Posterior cingulate gyrus (tissue), 11 donors: ENCODE measurements at regions not wholly inside any gene's neighbourhood (a gene's known extent, or its start where the extent isn't known, plus 50 kb on each side); places are given as distances from the start of the nearest gene placed in this dataset.
"Not testable (repeated sequence)": the region's sequence is repeated elsewhere in the genome, so short reads cannot be mapped to it uniquely, and the experiment has no call there.

Source experiments
- DNase-seq, 10 donors: peaks; one replicate each; pipeline versions ENCODE4 v3.0.0 to v3.0.0-alpha.2; 2020 to 2021; ENCODE audit warnings: mixed read lengths in 3 of 10
- intact Hi-C: fragments of 100-400 bp; cut with DNase I; formaldehyde crosslinking; loops from one replicate; pipeline ENCODE4 v1.15.1; 2023

DNA sequence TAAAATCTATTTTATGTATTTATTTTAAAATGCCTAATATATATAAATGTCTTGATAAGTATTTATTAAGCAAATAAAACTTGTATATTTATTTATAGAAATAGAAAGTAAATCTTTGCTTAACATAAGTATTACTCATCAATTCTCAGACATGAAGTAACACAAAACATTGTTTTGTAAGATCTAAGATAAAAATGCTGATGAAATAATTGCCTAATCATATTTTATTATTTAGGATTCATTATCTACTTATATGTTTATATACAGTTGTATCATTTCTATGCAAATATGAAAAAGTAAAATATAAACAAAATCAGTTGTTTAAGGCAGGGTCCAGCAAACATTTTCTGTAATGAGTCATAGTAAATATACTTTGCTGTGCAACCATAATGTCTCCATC lies 507.8 kb upstream of the CNTN5 start:
- intact Hi-C loops: no loop called here
- no peak for DNase-seq

DNA sequence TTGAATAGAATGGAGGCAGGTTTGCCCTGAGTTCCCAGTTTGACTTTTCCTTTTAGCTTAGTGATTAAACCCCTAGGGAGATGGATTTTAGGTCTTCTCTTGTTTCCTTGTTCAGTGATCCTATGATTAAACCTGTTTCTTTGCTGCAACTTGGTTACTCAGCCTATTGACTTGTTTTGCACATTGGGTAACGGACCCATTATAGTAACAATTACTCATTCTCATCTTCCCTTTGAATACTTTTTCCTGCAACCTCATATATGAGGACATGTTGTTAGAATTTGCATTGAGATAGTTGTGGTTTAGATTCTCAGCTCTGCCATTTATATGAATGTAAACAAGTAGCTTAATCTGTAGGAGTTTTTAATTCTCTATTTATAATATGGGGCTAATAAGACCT lies 489.2 kb upstream of the CNTN5 start:
- DNase-seq: no peak
- intact Hi-C loops: no loop called here

DNA sequence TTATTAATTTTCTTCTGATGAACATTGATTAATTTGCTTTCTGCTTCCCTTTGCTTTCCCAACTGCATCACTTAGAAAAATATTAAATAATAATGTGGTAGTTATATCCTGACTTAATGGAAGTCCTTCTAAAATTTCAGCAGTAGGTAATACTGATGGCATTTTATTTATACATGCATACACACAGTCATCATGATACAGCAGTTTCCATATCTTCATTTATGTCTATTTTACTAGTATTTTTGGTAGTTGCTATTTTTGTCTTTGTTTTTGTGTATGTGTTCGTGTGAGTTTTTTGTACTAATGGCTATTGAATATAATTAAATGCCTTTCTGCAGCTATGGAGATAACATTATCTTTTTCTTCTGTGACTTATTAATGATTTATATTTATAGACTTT lies 484.7 kb upstream of the CNTN5 start:
- DNase-seq: no peak
- intact Hi-C loops: no loop called here

DNA sequence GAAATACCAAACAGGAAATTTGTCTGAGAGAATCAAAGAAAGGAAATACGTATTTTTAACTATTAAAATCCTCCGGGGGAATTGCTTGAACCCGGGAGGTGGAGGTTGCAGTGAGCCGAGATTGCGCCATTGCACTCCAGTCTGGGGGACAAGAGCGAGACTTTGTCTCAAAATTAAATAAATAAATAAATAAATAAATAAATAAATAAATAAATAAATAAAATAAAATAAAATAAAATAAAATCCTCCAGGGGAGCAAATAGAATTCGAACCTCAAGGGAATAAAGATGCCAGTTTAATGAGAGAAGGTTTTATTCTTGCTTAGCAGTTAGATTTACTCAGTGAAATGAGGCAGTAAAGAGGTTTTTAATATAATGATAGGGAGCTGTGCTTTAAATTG lies 482.4 kb upstream of the CNTN5 start:
- DNase-seq, intact Hi-C loops: not testable (repeated sequence)

DNA sequence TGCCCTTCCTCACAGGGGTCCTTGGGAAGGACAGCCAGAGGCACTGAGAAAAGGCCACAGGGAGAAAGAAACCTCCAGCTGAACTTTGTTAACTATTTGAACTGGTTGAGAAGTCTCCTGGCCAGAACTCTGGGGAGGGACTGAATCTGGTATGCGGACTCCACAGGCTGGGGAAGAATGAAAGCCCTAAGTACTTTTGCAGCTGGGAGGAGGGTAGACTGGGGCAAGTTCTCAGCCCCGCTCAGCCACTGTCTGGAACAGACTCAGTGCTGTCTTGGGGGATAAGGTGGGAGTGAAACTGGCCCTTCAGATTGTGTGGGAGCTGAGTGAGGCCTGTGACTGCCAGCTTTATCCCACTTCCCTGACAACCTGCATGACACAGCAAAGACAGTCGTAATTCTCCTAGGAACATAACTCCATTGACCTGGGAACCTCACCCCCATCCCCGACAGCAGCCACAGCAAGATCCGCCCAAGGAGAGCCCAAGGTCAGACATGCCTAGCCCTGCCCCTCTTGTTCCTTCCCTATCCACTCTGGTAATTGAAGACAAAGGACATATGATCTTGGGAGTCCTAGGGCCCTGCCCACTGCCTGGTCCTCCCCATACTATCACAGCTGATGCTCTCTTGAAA lies 475.1 kb upstream of the CNTN5 start:
- intact Hi-C loops: no loop called here
- DNase-seq: no peak

DNA sequence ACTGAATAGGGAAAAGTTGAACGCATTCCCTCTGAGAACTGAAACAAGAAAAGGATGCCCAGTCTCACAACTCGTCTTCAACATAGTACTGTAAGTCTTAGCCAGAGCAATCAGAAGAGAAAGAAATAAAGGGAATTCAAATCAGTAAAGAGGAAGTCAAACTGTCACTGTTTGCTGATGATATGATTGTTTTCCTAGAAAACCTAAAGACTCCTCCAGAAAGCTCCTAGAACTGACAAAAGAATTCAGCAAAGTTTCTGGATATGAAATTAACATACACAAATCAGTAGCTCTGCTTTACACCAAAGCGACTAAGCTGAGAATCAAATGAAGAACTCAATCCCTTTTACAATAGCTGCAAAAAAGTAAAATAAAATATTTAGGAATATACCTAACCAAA lies 471.2 kb upstream of the CNTN5 start:
- no peak for DNase-seq
- intact Hi-C loops: no loop called here

GRCh38 chr11:98559961-98560360 lies 460.8 kb upstream of the CNTN5 start:
- intact Hi-C loops: no loop called here
- no peak for DNase-seq

GRCh38 chr11:98561252-98561651 lies 459.5 kb upstream of the CNTN5 start:
- no peak for DNase-seq
- intact Hi-C loops: no loop called here

DNA sequence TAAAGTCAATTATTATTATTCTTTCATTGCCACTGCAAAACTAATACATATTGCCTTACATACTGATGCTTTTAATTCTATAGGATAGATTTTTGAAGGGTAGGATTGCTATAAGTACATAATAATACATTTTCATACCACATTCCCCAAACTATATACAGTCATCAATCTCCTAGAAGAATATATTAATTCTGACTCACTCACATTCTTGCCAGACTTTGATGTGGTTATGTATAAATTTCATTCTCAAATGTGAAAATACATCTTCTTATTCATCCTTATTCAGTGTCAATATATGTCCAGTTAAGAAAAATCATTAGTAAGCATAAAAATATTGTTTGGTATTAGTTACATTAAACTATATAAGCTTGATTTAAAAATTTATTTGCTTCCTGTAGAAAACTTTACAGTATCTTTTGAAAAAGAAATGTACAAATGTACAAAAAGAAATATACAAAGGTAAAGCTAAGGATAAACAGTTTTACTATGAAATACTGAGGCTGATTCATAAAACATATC lies 458.8 kb upstream of the CNTN5 start:
- intact Hi-C loops: no loop called here
- DNase-seq: no peak

- intact Hi-C loops: no loop called here
- DNase-seq: no peak
Measured at GRCh38 chr11:98564233-98564632, 456.5 kb upstream of the CNTN5 start.

- intact Hi-C loops: no loop called here
- no peak for DNase-seq
Measured at GRCh38 chr11:98564881-98565280, 455.9 kb upstream of the CNTN5 start.

GRCh38 chr11:98565311-98565710 lies 455.4 kb upstream of the CNTN5 start:
- DNase-seq: no peak
- intact Hi-C loops: no loop called here

- peak in 1 of 10 donors; percentile 82 for DNase-seq
- intact Hi-C loops: no loop called here
Measured at GRCh38 chr11:98566978-98567377, 453.8 kb upstream of the CNTN5 start.

DNA sequence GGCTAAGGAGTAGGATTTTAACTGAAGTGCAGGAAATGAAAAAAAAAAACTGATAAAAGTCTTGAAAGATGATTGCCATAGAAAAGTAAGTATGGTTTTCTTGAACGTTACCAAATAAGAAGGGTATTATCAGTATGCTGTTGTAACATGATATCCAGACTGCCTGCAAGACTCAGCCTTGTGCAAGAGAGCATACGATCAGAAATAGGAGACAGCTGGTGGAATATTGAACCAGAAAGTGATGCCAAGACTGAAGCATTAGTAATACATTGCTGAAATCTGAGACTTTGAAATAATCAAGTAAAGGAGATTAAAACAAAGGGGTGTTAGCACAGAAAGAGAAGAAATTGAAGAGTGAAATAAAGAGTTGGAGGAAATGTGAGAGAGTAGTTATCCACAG lies 452.7 kb upstream of the CNTN5 start:
- intact Hi-C loops: no loop called here
- DNase-seq: no peak

- no peak for DNase-seq
- intact Hi-C loops: no loop called here
Measured at GRCh38 chr11:98572941-98573340, 447.8 kb upstream of the CNTN5 start.

DNA sequence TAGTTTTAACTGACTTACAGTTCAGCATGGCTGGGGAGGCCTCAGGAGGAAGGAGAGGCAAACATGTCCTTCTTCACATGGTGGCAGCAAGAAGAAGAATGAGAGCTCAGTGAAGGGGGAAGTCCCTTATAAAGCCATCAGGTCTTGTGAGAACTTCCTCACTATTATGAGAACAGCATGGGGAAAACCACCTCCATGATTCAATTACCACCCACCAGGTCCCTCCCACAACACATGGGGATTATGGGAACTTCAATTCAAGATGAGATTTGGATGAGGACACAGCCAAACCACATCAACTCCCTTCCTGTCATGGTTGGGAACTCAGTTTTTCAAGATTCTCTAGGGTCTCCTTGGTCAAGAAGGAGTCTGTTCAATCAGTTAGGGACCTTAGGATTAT lies 432.9 kb upstream of the CNTN5 start:
- DNase-seq: no peak
- intact Hi-C loops: no loop called here

GRCh38 chr11:98589967-98590366 lies 430.8 kb upstream of the CNTN5 start:
- intact Hi-C loops: no loop called here
- no peak for DNase-seq

GRCh38 chr11:98600103-98600502 lies 420.6 kb upstream of the CNTN5 start:
- no peak for DNase-seq
- intact Hi-C loops: no loop called here

DNA sequence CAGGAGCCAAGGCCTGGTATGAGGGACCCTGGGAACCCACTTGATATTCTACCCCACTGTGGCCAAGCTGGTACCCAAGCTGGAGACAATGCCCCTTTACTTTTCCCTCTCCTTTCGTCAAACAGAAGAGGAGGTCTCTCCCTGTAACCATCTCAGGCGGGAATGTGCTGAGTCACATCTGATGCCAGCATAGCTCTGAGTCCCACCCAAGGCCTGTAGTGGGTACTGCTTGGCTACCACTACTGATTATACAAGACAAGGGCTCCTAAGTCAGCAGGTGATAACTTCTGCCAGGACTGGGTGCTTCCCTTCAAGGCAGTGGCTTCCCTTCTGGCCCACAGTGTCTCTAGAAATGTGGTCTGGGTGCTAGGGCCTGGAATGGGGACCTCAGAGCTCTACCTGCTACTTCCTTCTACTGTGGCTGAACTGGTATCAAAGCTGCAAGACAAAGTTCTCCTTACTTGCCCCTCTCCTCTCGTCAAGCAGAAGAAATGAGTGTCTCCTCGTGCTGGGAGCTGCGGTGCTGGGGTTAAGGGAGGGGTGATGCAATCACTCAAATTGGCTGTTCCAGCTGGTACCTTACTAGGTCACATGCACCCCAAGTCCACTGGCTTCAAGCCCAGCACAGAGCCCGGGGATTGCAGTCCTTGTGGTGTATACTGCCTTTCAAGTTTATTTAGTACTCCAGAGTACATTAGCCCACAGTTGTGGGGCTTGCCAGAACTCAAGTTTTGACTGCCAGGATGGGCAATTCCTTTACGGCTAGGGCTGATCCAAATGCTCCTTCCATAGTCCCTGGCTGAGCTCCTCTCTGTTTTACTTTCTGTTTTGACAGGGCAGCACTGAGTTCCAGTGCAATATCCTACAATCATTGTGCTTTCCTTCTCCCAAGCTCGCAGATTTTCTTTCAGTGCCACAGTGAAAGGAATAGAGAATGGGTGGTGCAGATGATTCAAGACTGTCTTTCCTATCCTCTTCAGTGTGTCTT lies 419.7 kb upstream of the CNTN5 start:
- intact Hi-C loops: no loop called here
- peak in 1 of 10 donors; percentile 19 for DNase-seq

DNA sequence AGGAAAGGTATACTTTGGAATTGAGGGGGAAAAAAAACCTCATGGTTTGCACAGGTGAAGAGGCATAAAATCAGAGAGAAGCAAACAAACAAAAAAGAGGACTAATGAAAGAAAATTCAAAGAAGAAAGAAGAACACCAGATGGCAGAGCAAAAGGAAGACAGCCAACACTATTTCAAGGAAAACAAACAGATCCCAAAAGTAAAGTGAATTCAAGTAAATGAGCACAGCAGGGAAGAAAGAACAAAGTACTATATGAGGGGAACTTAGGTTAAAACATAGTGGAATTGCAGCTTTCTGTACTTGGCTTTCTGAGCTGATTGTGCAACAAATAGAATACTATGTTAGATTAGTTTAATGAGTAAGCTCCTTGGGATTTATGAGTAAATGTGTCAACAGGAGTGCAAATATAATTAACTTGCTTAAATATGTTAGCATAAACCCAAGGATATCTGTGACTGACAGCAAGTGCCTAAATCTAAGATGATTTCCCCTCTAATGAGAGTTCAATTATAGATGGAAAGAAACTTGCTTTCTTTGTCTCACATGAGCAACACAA lies 404.6 kb upstream of the CNTN5 start:
- intact Hi-C loops: no loop called here
- no peak for DNase-seq

DNA sequence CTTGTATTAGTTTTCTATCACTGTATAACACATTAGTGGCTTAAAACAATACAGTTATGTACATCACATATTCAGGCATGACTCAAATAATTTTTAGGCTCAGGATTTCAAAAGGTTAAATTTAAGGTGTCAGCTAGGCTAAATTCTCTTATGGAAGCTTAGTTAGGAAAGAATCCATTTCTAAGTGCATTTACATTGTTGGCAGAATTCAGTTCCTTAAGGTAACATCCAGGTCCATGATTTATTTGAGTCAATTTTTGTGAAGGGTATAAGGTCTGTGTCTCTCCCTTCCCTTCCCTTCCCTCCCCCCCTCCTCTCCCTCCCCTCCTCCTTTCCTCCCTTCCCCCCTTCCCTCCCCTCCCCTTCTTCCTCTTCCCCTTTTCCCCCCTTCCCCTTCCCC lies 399.0 kb upstream of the CNTN5 start:
- no peak for DNase-seq
- intact Hi-C loops: loop anchor here (10.0 kb wide), 1 partner anchor 63 kb away; no protein-coding TSS in a partner anchor
